SK-N-SH treated with all-trans-retinoic acid at 6 μM for 48 hours (cell line): ENCODE measurements at regions not wholly inside any gene's neighbourhood (a gene's known extent, or its start where the extent isn't known, plus 50 kb on each side); places are given as distances from the start of the nearest gene placed in this dataset.
"Not testable (repeated sequence)": the region's sequence is repeated elsewhere in the genome, so short reads cannot be mapped to it uniquely, and the experiment has no call there.

Experiments
- BACH2 ChIP-seq: fragments of 250-450 bp; sonication (Bioruptor Pico); IDR thresholded peaks from 2 replicates; pipeline ENCODE4 v1.9.0; 2021; ENCODE audit warnings: mild to moderate bottlenecking, borderline replicate concordance
- PPARA ChIP-seq: fragments of 250-450 bp; sonication (Bioruptor Pico); IDR thresholded peaks from 2 replicates; pipeline ENCODE4 v1.5.0; 2020; ENCODE audit warnings: mild to moderate bottlenecking, borderline replicate concordance
- RARB ChIP-seq: fragments of 250-450 bp; sonication (Bioruptor Pico); IDR thresholded peaks from 2 replicates; pipeline ENCODE4 v1.8.0; 2021; ENCODE audit warnings: mild to moderate bottlenecking, moderate library complexity
- TF ChIP-seq, protein P1 (sequence below): fragments of 250-450 bp; sonication (Bioruptor Pico); IDR thresholded peaks from 2 replicates; pipeline ENCODE4 v1.8.0; 2020; ENCODE audit warnings: mild to moderate bottlenecking, moderate library complexity, borderline replicate concordance
- TF ChIP-seq, protein P2 (sequence below): fragments of 250-450 bp; sonication (Bioruptor Pico); IDR thresholded peaks from 2 replicates; pipeline ENCODE4 v1.5.1; 2020; ENCODE audit warnings: low read depth, mild to moderate bottlenecking, moderate library complexity
- TF ChIP-seq, protein P3 (sequence below): fragments of 250-450 bp; sonication (Bioruptor Pico); IDR thresholded peaks from 2 replicates; pipeline ENCODE4 v1.8.0; 2021; ENCODE audit warnings: low read depth, mild to moderate bottlenecking, moderate library complexity, borderline replicate concordance

DNA sequence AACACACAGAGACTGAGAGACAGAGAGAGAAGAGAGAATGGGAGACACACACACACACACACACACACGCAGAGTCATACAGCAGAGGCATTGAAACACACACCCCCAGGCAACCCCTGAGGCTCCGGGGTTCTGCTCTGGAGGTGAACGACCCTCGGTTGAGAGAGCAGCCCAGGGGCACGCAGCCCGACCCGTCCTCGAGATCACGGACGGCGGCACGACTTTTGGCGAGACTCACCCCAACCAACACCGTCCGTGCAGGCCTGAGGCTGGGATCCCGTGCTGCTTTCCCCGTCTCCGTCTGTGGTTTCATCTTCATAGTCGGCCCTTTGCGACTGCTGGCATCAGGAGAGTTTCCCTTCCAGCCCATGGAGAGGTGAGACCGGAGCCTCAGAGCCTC is 683.9 kb upstream of the TPTE start:
- TF ChIP-seq BACH2 (CRISPR knock-in tag); RARB; PPARA (CRISPR knock-in tag): not testable (repeated sequence)
- TF ChIP-seq, protein P1, sequence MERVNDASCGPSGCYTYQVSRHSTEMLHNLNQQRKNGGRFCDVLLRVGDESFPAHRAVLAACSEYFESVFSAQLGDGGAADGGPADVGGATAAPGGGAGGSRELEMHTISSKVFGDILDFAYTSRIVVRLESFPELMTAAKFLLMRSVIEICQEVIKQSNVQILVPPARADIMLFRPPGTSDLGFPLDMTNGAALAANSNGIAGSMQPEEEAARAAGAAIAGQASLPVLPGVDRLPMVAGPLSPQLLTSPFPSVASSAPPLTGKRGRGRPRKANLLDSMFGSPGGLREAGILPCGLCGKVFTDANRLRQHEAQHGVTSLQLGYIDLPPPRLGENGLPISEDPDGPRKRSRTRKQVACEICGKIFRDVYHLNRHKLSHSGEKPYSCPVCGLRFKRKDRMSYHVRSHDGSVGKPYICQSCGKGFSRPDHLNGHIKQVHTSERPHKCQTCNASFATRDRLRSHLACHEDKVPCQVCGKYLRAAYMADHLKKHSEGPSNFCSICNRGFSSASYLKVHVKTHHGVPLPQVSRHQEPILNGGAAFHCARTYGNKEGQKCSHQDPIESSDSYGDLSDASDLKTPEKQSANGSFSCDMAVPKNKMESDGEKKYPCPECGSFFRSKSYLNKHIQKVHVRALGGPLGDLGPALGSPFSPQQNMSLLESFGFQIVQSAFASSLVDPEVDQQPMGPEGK: not testable (repeated sequence)
- TF ChIP-seq, protein P2, sequence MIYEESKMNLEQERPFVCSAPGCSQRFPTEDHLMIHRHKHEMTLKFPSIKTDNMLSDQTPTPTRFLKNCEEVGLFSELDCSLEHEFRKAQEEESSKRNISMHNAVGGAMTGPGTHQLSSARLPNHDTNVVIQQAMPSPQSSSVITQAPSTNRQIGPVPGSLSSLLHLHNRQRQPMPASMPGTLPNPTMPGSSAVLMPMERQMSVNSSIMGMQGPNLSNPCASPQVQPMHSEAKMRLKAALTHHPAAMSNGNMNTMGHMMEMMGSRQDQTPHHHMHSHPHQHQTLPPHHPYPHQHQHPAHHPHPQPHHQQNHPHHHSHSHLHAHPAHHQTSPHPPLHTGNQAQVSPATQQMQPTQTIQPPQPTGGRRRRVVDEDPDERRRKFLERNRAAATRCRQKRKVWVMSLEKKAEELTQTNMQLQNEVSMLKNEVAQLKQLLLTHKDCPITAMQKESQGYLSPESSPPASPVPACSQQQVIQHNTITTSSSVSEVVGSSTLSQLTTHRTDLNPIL (CRISPR knock-in tag): not testable (repeated sequence)
- TF ChIP-seq, protein P3, sequence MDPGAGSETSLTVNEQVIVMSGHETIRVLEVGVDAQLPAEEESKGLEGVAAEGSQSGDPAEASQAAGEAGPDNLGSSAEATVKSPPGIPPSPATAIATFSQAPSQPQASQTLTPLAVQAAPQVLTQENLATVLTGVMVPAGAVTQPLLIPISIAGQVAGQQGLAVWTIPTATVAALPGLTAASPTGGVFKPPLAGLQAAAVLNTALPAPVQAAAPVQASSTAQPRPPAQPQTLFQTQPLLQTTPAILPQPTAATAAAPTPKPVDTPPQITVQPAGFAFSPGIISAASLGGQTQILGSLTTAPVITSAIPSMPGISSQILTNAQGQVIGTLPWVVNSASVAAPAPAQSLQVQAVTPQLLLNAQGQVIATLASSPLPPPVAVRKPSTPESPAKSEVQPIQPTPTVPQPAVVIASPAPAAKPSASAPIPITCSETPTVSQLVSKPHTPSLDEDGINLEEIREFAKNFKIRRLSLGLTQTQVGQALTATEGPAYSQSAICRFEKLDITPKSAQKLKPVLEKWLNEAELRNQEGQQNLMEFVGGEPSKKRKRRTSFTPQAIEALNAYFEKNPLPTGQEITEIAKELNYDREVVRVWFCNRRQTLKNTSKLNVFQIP (CRISPR knock-in tag): not testable (repeated sequence)
